Brain microvascular endothelial cell (primary cell): ENCODE measurements at regions not wholly inside any gene's neighbourhood (a gene's known extent, or its start where the extent isn't known, plus 50 kb on each side); places are given as distances from the start of the nearest gene placed in this dataset.
A peak's percentile ranks its signal among the peaks of the same experiment; 100 is the strongest.

Source experiments
- DNase-seq: peaks from one replicate; pipeline ENCODE4 v3.0.0-alpha.2; 2020
- H3K27ac ChIP-seq: fragments of 250-450 bp; sonication (Bioruptor Pico); 2 replicates; pipeline ENCODE4 v1.5.1; 2020; ENCODE audit warnings: mild to moderate bottlenecking, moderate library complexity
- H3K27me3 ChIP-seq: fragments of 250-450 bp; sonication (Bioruptor Pico); replicated peaks from 2 replicates; pipeline ENCODE4 v1.5.1; 2020; ENCODE audit warnings: mild to moderate bottlenecking
- H3K36me3 ChIP-seq: fragments of 250-450 bp; sonication (Bioruptor Pico); replicated peaks from 2 replicates; pipeline ENCODE4 v1.5.1; 2020; ENCODE audit warnings: mild to moderate bottlenecking
- H3K4me3 ChIP-seq: 2 replicates; pipeline ENCODE4 v1.5.1; 2011; ENCODE audit warnings: low read depth, mild to moderate bottlenecking, control low read depth, low read length, moderate library complexity
- in situ Hi-C: cut with HindIII; loops from 2 replicates; pipeline ENCODE4 v1.10.0; 2017; ENCODE audit warnings: low sequenced_read_pairs, low pct_ligation_motif_present
- TF ChIP-seq, protein P1 (sequence below): IDR thresholded peaks from 2 replicates; pipeline ENCODE4 v1.5.1; 2011; ENCODE audit warnings: low read depth, mild to moderate bottlenecking, moderate library complexity, low read length, control low read depth, inconsistent platforms; ENCODE audit errors: missing control alignments

DNA sequence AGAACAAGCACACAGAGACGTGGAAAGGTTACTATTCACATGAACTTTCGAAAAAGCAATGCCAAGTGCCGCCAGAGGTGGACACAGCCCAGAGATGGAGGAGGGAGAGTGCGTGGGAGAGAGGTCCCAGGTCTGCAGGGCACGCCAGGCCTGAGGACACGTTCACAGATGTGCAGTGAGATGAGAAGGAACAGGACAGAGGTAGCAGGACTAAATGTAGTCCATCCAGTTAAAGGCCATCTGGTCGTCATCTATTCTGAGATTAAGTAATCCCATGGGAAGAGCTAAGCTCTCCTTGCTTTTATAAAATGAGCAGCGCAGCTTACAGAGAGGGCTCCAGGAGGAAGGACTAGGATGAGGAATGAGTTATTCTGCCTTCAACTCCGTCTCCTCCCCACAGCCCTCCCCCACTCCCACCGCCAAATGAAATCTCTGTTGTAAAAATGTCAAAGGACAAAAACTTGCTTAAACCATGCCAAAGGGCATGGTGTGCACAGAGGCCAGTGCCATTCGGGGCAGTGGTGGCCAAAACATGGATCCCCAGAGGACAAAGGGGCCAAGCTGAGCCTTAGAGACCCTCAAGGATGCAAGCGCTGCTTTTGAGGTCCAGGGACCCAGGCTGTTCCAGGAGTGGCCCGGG is 85.4 kb upstream of the SLC25A33 start:
- Histone ChIP-seq H3K4me3 (no peak overlapping the region), H3K36me3 (no peaks in the 10 kb centered on the region), H3K27me3 (no peaks in the 10 kb centered on the region), H3K27ac (no peak overlapping the region)
- no peak for DNase-seq
- in situ Hi-C loops = no loop called here
- TF ChIP-seq, protein P1, sequence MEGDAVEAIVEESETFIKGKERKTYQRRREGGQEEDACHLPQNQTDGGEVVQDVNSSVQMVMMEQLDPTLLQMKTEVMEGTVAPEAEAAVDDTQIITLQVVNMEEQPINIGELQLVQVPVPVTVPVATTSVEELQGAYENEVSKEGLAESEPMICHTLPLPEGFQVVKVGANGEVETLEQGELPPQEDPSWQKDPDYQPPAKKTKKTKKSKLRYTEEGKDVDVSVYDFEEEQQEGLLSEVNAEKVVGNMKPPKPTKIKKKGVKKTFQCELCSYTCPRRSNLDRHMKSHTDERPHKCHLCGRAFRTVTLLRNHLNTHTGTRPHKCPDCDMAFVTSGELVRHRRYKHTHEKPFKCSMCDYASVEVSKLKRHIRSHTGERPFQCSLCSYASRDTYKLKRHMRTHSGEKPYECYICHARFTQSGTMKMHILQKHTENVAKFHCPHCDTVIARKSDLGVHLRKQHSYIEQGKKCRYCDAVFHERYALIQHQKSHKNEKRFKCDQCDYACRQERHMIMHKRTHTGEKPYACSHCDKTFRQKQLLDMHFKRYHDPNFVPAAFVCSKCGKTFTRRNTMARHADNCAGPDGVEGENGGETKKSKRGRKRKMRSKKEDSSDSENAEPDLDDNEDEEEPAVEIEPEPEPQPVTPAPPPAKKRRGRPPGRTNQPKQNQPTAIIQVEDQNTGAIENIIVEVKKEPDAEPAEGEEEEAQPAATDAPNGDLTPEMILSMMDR = peak; percentile 34

GRCh38 chr1:9454494-9455066 is 84.7 kb upstream of the SLC25A33 start:
- no peak overlapping the region for H3K27ac ChIP-seq
- no peak for DNase-seq
- TF ChIP-seq, protein P1 = no peak
- no peak overlapping the region for H3K4me3 ChIP-seq
- H3K27me3 ChIP-seq = no peaks in the 10 kb centered on the region
- H3K36me3 ChIP-seq = no peaks in the 10 kb centered on the region
- in situ Hi-C loops = no loop called here

GRCh38 chr1:9455487-9456234 is 83.6 kb upstream of the SLC25A33 start:
- Histone ChIP-seq H3K36me3 (no peaks in the 10 kb centered on the region), H3K4me3 (no peak overlapping the region), H3K27me3 (no peaks in the 10 kb centered on the region), H3K27ac (no peak overlapping the region)
- TF ChIP-seq, protein P1 = peak; percentile 94
- in situ Hi-C loops = no loop called here
- DNase-seq = peak; percentile 52

DNA sequence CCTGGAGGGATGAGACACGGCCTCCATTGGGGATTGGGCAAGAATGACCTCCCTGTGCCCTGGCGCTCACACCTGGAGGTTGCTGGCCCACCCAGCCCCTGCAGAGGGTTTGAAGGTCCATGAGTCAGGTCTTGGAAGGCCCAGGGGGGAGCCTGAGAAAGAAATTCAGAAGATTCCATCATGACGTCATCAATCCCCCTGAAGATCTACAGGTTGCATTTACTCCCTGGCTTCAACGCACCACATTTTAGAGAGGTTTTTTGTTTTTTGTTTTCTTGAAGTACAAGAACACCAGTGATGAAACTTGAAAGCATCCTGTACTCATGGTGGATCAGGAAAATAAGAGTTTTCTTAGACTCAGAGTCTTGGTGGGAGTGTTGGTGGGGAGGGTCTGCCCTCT is 82.4 kb upstream of the SLC25A33 start:
- TF ChIP-seq, protein P1 = no peak
- in situ Hi-C loops = no loop called here
- no peak for DNase-seq

DNA sequence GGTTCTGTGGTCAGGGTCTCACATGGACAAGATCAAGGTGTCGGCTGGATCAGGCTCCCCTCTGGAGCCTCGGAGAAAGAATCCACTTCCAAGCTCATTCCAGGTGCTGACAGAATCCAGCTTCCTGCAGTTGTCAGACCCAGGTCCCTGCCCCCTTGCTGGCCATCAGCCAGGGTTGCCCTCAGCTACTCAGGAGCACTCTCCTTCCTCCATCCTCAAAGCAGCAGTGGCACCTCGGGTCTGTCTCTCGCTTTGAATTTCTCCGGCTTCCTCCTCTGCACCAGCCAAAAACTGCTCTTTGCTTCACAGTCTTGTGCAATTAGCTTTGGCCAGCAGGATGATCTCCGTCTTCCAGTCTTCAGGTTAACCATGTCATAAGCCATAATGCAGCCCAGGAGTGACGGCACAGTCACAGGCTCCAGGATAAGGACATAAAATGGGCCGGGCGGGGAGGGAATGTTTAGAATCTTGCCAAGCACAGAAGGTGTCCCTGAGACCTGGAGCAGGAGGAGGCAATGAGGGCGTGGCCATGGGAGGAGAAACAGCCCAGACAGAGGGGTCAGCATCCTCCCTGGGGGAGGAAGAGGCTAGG is 79.4 kb upstream of the SLC25A33 start:
- H3K27ac ChIP-seq = no peak overlapping the region
- H3K27me3 ChIP-seq = no peaks in the 10 kb centered on the region
- no peak for DNase-seq
- H3K36me3 ChIP-seq = no peaks in the 10 kb centered on the region
- no peak overlapping the region for H3K4me3 ChIP-seq
- TF ChIP-seq, protein P1 = no peak
- in situ Hi-C loops = no loop called here

More for the DNA sequence above, 82.4 kb upstream of the SLC25A33 start:
- H3K36me3 ChIP-seq = no peaks in the 10 kb centered on the region
- no peaks in the 10 kb centered on the region for H3K27me3 ChIP-seq
- no peak overlapping the region for H3K27ac ChIP-seq
- H3K4me3 ChIP-seq = no peak overlapping the region
